Brain microvascular endothelial cell (primary cell): ENCODE measurements at regions not wholly inside any gene's neighbourhood (a gene's known extent, or its start where the extent isn't known, plus 50 kb on each side); places are given as distances from the start of the nearest gene placed in this dataset.

ENCODE experiments used
- DNase-seq: peaks from one replicate; pipeline ENCODE4 v3.0.0-alpha.2; 2020
- H3K27ac ChIP-seq: fragments of 250-450 bp; sonication (Bioruptor Pico); 2 replicates; pipeline ENCODE4 v1.5.1; 2020; ENCODE audit warnings: mild to moderate bottlenecking, moderate library complexity
- H3K27me3 ChIP-seq: fragments of 250-450 bp; sonication (Bioruptor Pico); replicated peaks from 2 replicates; pipeline ENCODE4 v1.5.1; 2020; ENCODE audit warnings: mild to moderate bottlenecking
- H3K36me3 ChIP-seq: fragments of 250-450 bp; sonication (Bioruptor Pico); replicated peaks from 2 replicates; pipeline ENCODE4 v1.5.1; 2020; ENCODE audit warnings: mild to moderate bottlenecking
- H3K4me3 ChIP-seq: 2 replicates; pipeline ENCODE4 v1.5.1; 2011; ENCODE audit warnings: low read depth, mild to moderate bottlenecking, control low read depth, low read length, moderate library complexity
- in situ Hi-C: cut with HindIII; loops from 2 replicates; pipeline ENCODE4 v1.10.0; 2017; ENCODE audit warnings: low sequenced_read_pairs, low pct_ligation_motif_present
- TF ChIP-seq, protein P1 (sequence below): IDR thresholded peaks from 2 replicates; pipeline ENCODE4 v1.5.1; 2011; ENCODE audit warnings: low read depth, mild to moderate bottlenecking, moderate library complexity, low read length, control low read depth, inconsistent platforms; ENCODE audit errors: missing control alignments

- TF ChIP-seq, protein P1, sequence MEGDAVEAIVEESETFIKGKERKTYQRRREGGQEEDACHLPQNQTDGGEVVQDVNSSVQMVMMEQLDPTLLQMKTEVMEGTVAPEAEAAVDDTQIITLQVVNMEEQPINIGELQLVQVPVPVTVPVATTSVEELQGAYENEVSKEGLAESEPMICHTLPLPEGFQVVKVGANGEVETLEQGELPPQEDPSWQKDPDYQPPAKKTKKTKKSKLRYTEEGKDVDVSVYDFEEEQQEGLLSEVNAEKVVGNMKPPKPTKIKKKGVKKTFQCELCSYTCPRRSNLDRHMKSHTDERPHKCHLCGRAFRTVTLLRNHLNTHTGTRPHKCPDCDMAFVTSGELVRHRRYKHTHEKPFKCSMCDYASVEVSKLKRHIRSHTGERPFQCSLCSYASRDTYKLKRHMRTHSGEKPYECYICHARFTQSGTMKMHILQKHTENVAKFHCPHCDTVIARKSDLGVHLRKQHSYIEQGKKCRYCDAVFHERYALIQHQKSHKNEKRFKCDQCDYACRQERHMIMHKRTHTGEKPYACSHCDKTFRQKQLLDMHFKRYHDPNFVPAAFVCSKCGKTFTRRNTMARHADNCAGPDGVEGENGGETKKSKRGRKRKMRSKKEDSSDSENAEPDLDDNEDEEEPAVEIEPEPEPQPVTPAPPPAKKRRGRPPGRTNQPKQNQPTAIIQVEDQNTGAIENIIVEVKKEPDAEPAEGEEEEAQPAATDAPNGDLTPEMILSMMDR, result no peak
- Histone ChIP-seq H3K27ac (no peak overlapping the region), H3K27me3 (no peaks in the 10 kb centered on the region), H3K4me3 (no peak overlapping the region), H3K36me3 (no peaks in the 10 kb centered on the region)
- DNase-seq, result no peak
- in situ Hi-C loops, result no loop called here
These were observed 118.3 kb upstream of the SOX6 start for GRCh38 chr11:16474659-16475058.

DNA sequence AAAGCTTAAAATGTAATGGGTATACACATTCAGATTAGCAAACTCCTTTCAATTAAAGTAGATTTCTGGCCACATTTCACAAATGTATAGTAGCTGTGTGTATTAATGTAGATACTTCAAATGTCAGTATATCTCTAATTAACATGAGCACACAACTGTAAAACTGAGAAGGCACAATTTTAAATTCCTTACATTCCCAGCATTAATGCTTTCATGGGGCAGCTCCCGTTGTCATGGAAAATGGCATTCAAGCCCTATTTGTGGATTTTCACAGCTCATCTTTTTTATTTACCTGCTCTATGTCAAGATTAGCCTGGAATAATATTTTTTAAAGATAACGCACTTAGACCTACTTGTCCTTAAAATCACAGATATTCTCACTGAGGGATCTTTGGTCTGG, 113.6 kb upstream of the SOX6 start:
- TF ChIP-seq, protein P1, result no peak
- no peaks in the 10 kb centered on the region for H3K27me3 ChIP-seq
- DNase-seq, result no peak
- no peak overlapping the region for H3K27ac ChIP-seq
- in situ Hi-C loops, result no loop called here
- no peak overlapping the region for H3K4me3 ChIP-seq
- H3K36me3 ChIP-seq, result no peaks in the 10 kb centered on the region

DNA sequence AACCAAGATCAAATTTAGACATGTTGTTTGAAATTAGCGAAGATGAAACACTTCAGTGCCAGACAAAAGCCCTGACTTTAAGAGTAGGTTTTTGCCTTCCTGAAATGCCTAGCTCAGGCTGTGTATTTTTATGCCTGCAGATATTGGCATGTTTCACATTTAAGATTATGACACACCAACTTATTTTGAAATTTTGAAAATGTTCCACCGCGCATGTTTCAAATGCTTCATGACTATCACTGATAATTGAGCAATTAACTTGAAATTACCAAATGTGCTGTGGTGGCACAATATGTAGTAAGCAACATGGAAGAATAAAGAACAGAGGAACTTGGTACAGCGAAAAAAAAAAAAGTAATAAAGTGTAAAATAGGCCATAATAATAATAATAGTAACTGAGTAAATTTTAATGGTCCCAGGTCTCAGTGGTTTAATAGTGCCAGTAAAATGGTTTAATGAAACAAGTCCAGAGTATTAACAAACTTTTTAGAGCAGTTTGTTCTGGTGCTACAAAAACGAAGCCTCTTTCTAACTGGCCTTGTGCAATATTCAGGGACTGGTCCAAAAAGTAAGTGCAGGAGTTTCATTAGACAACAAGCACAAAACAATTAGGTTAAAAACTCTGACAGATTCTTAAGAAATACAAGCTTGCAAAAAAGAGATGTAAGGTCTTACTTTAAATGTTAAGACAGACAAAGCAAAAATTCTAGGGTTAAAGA, 112.5 kb upstream of the SOX6 start:
- Histone ChIP-seq H3K27ac (no peak overlapping the region), H3K4me3 (no peak overlapping the region), H3K27me3 (no peaks in the 10 kb centered on the region), H3K36me3 (no peaks in the 10 kb centered on the region)
- in situ Hi-C loops, result no loop called here
- TF ChIP-seq, protein P1, result no peak
- DNase-seq, result no peak

DNA sequence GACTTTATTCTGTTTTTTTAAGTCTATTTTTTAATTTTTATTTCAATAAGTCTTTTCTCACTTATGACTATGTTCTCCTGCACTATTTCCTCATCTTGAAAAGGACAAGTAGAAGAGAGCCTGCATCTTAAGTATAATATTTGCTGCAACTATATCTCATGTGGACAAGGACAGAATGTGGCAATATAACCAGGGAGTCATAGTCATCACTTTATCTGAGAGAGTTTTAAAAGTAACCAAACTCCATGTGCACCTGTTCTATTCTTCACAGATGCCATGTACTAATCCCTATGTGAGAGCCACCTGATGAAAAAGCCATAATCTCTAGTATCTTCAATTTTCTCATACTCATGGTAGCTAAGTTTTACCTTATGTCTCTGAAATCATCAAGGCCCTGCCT, 104.2 kb upstream of the SOX6 start:
- H3K27ac ChIP-seq, result no peak overlapping the region
- TF ChIP-seq, protein P1, result no peak
- H3K27me3 ChIP-seq, result no peaks in the 10 kb centered on the region
- no peaks in the 10 kb centered on the region for H3K36me3 ChIP-seq
- no peak for DNase-seq
- no peak overlapping the region for H3K4me3 ChIP-seq
- in situ Hi-C loops, result no loop called here

DNA sequence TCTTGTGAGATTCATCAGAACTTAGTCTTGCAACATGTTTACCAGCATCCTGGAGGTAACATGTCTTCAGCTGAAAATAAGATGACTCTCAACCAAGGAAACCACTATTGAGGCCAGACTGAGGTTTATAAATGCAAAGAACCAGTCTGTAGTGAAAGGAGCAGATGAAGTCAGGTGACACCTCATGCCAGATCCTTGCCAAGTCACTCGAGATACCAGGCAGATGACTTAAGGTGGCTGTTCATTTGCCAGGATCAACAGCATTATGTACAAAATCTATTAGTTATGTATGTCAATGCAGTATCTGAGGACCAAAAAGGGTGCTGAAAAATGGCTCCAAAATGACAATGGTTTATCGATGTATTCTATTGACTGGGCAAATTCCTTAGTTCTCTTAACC, 100.0 kb upstream of the SOX6 start:
- in situ Hi-C loops, result no loop called here
- Histone ChIP-seq H3K27ac (no peak overlapping the region), H3K4me3 (no peak overlapping the region), H3K27me3 (no peaks in the 10 kb centered on the region), H3K36me3 (no peaks in the 10 kb centered on the region)
- no peak for DNase-seq
- TF ChIP-seq, protein P1, result no peak
